GM12873 (cell line): ENCODE measurements at regions not wholly inside any gene's neighbourhood (a gene's known extent, or its start where the extent isn't known, plus 50 kb on each side); places are given as distances from the start of the nearest gene placed in this dataset.

Experiments
- CTCF ChIP-seq: IDR thresholded peaks from 2 replicates; pipeline ENCODE4 v1.5.1; 2012; ENCODE audit warnings: low read depth, mild to moderate bottlenecking, moderate library complexity, low read length, control low read depth; ENCODE audit not compliant: insufficient read depth; ENCODE audit errors: missing control alignments

DNA sequence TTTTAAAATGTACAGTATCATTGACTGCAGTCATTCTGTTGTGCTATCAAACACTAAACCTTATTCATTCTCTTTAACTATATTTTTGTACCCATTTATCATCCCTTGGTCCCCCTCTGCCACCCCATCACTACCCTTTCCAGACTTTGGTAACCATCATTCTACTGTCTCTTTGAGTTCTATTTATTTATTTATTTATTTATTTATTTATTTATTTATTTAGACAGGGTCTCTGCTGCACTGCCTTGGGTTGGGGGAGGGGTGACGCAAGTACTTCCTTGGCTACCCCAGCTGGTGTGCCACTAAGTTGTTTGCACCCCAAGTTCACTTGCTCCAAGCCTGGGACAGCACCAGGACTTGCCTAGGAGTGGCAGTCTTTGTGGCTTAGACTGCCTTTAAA lies 427.8 kb upstream of the NOVA1 start:
- no peak for TF ChIP-seq CTCF

DNA sequence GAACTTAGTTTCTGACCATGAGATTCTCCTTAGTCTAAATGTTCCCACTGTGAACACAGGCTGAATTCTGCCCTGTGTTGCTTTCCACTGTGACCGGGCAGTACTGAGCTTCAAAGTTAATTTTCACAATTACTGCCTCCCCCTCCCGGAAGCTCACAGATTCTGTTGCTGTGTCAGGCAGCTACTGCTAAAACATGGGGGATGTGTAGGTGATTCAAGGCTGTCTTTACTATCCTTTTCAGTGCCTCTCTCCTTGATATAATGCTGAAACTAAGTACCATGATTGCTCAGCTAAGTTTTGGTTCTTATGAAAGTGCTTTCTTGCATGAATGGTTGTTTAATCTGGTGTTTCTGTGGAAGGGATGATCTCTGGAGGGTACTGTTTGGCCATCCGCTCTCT lies 428.3 kb upstream of the NOVA1 start:
- no peak for TF ChIP-seq CTCF

DNA sequence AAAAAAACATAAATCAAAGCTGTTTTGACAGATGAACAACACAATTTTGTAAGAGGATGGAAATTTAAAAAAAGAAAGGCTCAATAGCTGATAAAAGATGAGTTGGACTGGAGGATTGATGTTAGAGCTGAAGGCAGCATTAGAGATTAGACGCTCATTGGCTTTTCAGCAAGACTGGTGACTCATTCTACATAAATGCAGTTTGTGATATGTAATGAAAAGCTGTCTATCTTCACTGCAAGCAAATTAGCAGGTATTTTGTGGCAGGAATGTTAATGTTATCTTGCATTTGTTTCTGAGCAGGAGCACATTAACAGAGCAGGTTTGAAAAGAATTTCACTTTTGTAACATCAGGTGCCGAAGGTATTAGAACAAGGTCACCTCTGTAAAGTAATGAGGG lies 442.7 kb upstream of the NOVA1 start:
- TF ChIP-seq CTCF = no peak

DNA sequence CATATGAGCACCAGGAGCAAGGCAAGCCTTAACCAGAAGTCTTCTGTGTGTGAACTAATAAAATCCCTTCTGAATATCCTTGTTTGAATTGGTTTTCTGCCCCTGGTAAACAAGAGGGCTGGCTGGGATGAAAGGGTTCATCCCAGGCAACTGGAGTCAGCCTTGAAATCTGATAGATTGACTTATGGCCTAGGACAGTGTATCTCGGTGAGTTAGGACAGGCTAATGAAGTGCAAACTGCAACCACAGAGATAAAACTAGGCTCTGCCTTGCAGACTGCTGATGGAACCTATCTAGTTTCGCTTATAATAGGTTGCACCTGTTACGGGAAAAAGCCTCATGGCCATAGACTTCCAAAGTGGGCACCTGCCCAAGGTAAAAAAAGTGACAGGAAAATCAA lies 451.9 kb upstream of the NOVA1 start:
- no peak for TF ChIP-seq CTCF

DNA sequence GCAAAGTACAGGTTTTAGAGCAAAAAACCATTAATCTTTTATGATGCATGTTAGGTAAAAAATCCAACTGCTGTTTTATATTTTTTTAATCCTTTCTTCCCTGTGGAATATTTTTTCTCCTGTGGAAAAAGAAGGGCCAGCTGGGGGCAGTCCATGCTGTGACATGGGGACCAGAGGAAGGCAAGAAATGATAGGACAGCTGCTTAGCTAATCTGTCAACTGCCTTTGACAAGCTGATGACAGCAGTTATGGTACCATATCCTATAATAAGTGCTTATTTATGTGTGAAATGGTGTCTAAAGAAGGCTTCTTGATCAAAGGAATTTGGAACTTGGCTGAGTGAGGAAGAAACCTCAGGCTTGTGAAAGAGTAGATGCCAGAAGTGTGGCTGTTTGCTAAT lies 452.4 kb upstream of the NOVA1 start:
- TF ChIP-seq CTCF = no peak

DNA sequence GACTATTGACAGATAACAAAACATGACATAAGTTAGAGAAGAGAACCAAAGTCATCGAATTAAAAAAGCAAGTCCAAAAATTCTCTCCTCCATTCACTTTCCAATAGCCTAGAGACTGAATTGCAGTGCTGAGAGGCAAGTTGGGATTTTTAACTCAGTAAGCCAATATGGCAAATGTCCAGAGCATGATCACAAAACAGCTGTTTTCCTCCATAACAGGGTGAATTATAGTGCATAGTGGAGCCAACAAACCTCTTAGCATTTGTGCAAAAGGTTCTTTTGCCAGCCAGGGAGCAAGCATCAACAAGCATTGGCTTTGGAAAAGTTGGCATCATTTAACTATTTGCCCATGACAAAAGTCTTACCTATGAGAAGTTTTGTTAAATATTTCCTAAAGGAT lies 458.8 kb upstream of the NOVA1 start:
- TF ChIP-seq CTCF = no peak

DNA sequence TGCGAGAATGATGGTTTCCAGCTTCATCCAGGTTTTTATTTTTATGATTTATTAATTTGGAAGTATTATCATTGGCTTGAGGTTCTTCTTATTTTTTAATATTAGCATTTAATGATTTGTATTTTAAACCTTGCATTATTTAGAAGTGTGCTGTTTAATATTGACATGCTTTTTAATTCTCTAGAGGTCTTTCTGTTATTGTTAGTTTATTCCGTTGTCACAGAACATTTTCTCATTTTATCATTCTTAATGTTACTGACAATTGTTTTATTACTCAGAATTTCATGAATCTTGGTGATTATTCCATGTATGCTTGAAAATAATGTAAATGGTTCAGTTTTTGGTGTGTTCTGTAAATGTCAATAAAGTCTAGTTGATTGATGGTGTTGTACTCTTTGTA lies 463.5 kb upstream of the NOVA1 start:
- TF ChIP-seq CTCF = no peak

DNA sequence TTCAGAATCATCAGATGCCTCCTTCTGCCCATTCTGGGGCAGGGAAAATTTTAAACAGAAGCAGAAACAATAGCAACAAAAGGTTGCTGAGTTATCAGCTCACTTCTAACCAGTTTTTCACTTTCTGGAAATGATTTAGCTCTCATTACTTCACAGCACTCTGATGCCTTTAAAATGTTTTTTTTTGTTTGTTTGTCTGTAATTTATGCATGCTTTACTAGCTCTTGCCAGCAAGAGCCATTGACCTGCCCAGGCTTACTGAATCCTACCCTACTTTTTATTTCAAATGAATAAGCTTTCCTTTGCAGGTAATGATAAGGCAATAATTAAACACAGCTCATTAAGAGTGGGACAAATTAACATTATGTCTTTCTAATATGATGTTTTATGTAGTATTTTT lies 466.1 kb upstream of the NOVA1 start:
- no peak for TF ChIP-seq CTCF
